Ovary (tissue), 7 donors: ENCODE measurements at regions not wholly inside any gene's neighbourhood (a gene's known extent, or its start where the extent isn't known, plus 50 kb on each side); places are given as distances from the start of the nearest gene placed in this dataset.

ENCODE experiments used
- DNase-seq, 5 donors: peaks; one replicate each; pipeline ENCODE4 v3.0.0-alpha.2; 2019 to 2020
- H3K27ac ChIP-seq, 2 donors: fragments of 200-600 bp; one replicate each; pipeline versions ENCODE4 v1.5.1 to v1.8.0; 2019 to 2022
- H3K27me3 ChIP-seq: fragments of 200-600 bp; one replicate; pipeline ENCODE4 v1.8.0; 2022
- H3K36me3 ChIP-seq: fragments of 200-600 bp; sonication (generic); one replicate; pipeline ENCODE4 v1.5.1; 2019
- H3K4me1 ChIP-seq: one replicate; pipeline ENCODE4 v1.8.1; 2013; ENCODE audit warnings: mild to moderate bottlenecking, moderate library complexity; ENCODE audit not compliant: insufficient read depth
- H3K4me3 ChIP-seq: fragments of 200-600 bp; sonication (generic); one replicate; pipeline ENCODE4 v1.5.1; 2017
- H3K9me3 ChIP-seq, 2 donors: fragments of 200-600 bp in 1 of 2; sonication (generic) in 1 of 2; one replicate each; pipeline versions ENCODE4 v1.5.1 to v1.8.1; 2013 to 2019; ENCODE audit warnings: mild to moderate bottlenecking in 1 of 2, moderate library complexity in 1 of 2
- CTCF ChIP-seq, 3 donors: fragments of 450-650 bp in 2 of 3; fragments of 200-600 bp in 1 of 3; IDR thresholded peaks; one replicate each; pipeline versions ENCODE4 v1.5.1 to v1.8.0; 2016 to 2022; ENCODE audit warnings: antibody characterized with exemption in 3 of 3, mild to moderate bottlenecking in 1 of 3
- EP300 ChIP-seq: sonication (generic); formaldehyde crosslinking; IDR thresholded peaks from one replicate; pipeline ENCODE4 v1.6.1; 2017; ENCODE audit warnings: antibody characterized with exemption
- POLR2A ChIP-seq: fragments of 450-650 bp; IDR thresholded peaks from one replicate; pipeline ENCODE4 v1.6.1; 2017; ENCODE audit warnings: antibody characterized with exemption, mild to moderate bottlenecking, moderate library complexity
- WGBS, 3 donors: extraction: QIAGEN DNeasy Blood & Tissue Kit in 1 of 3; methylation state at CpG; one replicate each; pipeline versions ENCODE4 v1.1.5 to v1.1.7; 2013 to 2017; 5-methylcytosine and 5-hydroxymethylcytosine counted together
- intact Hi-C, 4 donors: fragments of 100-400 bp; cut with DNase I; formaldehyde crosslinking; loops; one replicate each; pipeline versions ENCODE4 v1.11.0 to v1.15.1; 2022 to 2023
- donor health status: DM: no; HTN: no; CAD: no; lungs with moderate emphysema.
- donor health status: DM: no; HTN: no; CAD: no.
- donor health status: Bipolar disorder and iron deficiency.
- donor health status: DM: no; HTN: no; CAD: no.
- donor health status: DM: yes; HTN: yes; CAD: no.

- no peaks in the 10 kb centered on the region for H3K36me3 ChIP-seq
- H3K27me3 ChIP-seq, result no peaks in the 10 kb centered on the region
- DNase-seq, result no peak
- H3K4me3 ChIP-seq, result no peak overlapping the region
- intact Hi-C loops, result no loop called here
- H3K4me1 ChIP-seq, result no peaks in the 10 kb centered on the region
- TF ChIP-seq EP300 (no peak), CTCF (IDR thresholded peaks at IDR 0.05) (no peak), POLR2A (no peak)
- no peak overlapping the region for H3K27ac ChIP-seq
- H3K9me3 ChIP-seq, result no peaks in the 10 kb centered on the region
Observed at GRCh38 chr3:144051211-144051610, 79.6 kb downstream of the DIPK2A start.

- H3K27me3 ChIP-seq, result no peaks in the 10 kb centered on the region
- H3K4me1 ChIP-seq, result no peaks in the 10 kb centered on the region
- DNase-seq, result no peak
- H3K9me3 ChIP-seq, result no peaks in the 10 kb centered on the region
- H3K36me3 ChIP-seq, result no peaks in the 10 kb centered on the region
- intact Hi-C loops, result no loop called here
- no peak for TF ChIP-seq CTCF (IDR thresholded peaks at IDR 0.05)
- TF ChIP-seq POLR2A, result no peak
- no peak for TF ChIP-seq EP300
- H3K4me3 ChIP-seq, result no peak overlapping the region
- H3K27ac ChIP-seq, result no peak overlapping the region
Observed at GRCh38 chr3:144052275-144052674, 80.7 kb downstream of the DIPK2A start.

GRCh38 chr3:144053121-144053520, 81.5 kb downstream of the DIPK2A start:
- H3K4me3 ChIP-seq, result no peak overlapping the region
- H3K4me1 ChIP-seq, result no peaks in the 10 kb centered on the region
- H3K27me3 ChIP-seq, result no peaks in the 10 kb centered on the region
- no peak for DNase-seq
- intact Hi-C loops, result no loop called here
- no peak overlapping the region for H3K27ac ChIP-seq
- TF ChIP-seq CTCF (IDR thresholded peaks at IDR 0.05) (no peak), EP300 (no peak), POLR2A (no peak)
- H3K9me3 ChIP-seq, result no peaks in the 10 kb centered on the region
- H3K36me3 ChIP-seq, result no peaks in the 10 kb centered on the region
- WGBS, 3 donors, result 82 to 90% (median 89%) methylated on average over 1 of the region's 1 CpG

GRCh38 chr3:144054766-144055165, 83.1 kb downstream of the DIPK2A start:
- Histone ChIP-seq H3K4me3 (no peak overlapping the region), H3K9me3 (no peaks in the 10 kb centered on the region), H3K36me3 (no peaks in the 10 kb centered on the region), H3K4me1 (no peaks in the 10 kb centered on the region), H3K27ac (no peak overlapping the region), H3K27me3 (no peaks in the 10 kb centered on the region)
- intact Hi-C loops, result no loop called here
- DNase-seq, result no peak
- TF ChIP-seq EP300, result no peak
- TF ChIP-seq POLR2A, result no peak
- TF ChIP-seq CTCF (IDR thresholded peaks at IDR 0.05), result no peak

GRCh38 chr3:144055604-144056003, 84.0 kb downstream of the DIPK2A start:
- Histone ChIP-seq H3K36me3 (no peaks in the 10 kb centered on the region), H3K27ac (no peak overlapping the region), H3K9me3 (no peaks in the 10 kb centered on the region), H3K4me3 (no peak overlapping the region), H3K4me1 (no peaks in the 10 kb centered on the region), H3K27me3 (no peaks in the 10 kb centered on the region)
- no peak for DNase-seq
- no peak for TF ChIP-seq CTCF (IDR thresholded peaks at IDR 0.05)
- TF ChIP-seq EP300, result no peak
- no peak for TF ChIP-seq POLR2A
- 3 to 30% (median 28%) methylated on average over 1 of the region's 1 CpG for WGBS, 3 donors
- intact Hi-C loops, result no loop called here
